Chondrocyte (in vitro differentiated cells): ENCODE measurements at regions not wholly inside any gene's neighbourhood (a gene's known extent, or its start where the extent isn't known, plus 50 kb on each side); places are given as distances from the start of the nearest gene placed in this dataset.

ENCODE experiments used
- DNase-seq: peaks from one replicate; pipeline ENCODE4 v3.0.0; 2021; ENCODE audit warnings: mixed read lengths, low spot score
- H3K27ac Mint-ChIP-seq: one replicate; pipeline ENCODE4 v1.8.0; 2021; ENCODE audit warnings: mild to moderate bottlenecking, moderate library complexity, mixed read lengths; ENCODE audit not compliant: unreplicated experiment
- H3K27me3 Mint-ChIP-seq: 2 replicates; pipeline ENCODE4 v1.8.0; 2021; ENCODE audit warnings: low read depth, mixed read lengths
- H3K36me3 Mint-ChIP-seq: 2 replicates; pipeline ENCODE4 v1.8.0; 2021; ENCODE audit warnings: low read depth, mixed read lengths
- H3K4me1 Mint-ChIP-seq: 2 replicates; pipeline ENCODE4 v1.8.0; 2021; ENCODE audit warnings: low read depth, mild to moderate bottlenecking, mixed read lengths
- H3K4me3 Mint-ChIP-seq: one replicate; pipeline ENCODE4 v1.8.0; 2021; ENCODE audit warnings: mild to moderate bottlenecking, moderate library complexity, mixed read lengths; ENCODE audit not compliant: unreplicated experiment
- H3K9me3 Mint-ChIP-seq: 2 replicates; pipeline ENCODE4 v1.8.0; 2021; ENCODE audit warnings: low read depth, mixed read lengths
- TF ChIP-seq, protein P1 (sequence below): fragments of 200-600 bp; sonication (generic); IDR thresholded peaks from 2 replicates; pipeline ENCODE4 v1.5.0; 2021; ENCODE audit warnings: antibody characterized with exemption, mild to moderate bottlenecking, moderate library complexity

GRCh38 chr10:88057720-88058119, 194.3 kb downstream of the PTEN start:
- no peak overlapping the region for H3K27ac Mint-ChIP-seq
- peaks cover 5% of the 10 kb centered on the region for H3K9me3 Mint-ChIP-seq
- no peak overlapping the region for H3K4me3 Mint-ChIP-seq
- TF ChIP-seq, protein P1, sequence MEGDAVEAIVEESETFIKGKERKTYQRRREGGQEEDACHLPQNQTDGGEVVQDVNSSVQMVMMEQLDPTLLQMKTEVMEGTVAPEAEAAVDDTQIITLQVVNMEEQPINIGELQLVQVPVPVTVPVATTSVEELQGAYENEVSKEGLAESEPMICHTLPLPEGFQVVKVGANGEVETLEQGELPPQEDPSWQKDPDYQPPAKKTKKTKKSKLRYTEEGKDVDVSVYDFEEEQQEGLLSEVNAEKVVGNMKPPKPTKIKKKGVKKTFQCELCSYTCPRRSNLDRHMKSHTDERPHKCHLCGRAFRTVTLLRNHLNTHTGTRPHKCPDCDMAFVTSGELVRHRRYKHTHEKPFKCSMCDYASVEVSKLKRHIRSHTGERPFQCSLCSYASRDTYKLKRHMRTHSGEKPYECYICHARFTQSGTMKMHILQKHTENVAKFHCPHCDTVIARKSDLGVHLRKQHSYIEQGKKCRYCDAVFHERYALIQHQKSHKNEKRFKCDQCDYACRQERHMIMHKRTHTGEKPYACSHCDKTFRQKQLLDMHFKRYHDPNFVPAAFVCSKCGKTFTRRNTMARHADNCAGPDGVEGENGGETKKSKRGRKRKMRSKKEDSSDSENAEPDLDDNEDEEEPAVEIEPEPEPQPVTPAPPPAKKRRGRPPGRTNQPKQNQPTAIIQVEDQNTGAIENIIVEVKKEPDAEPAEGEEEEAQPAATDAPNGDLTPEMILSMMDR: no peak
- H3K27me3 Mint-ChIP-seq: no peaks in the 10 kb centered on the region
- no peaks in the 10 kb centered on the region for H3K36me3 Mint-ChIP-seq
- peaks cover 6% of the 10 kb centered on the region for H3K4me1 Mint-ChIP-seq
- no peak for DNase-seq

DNA sequence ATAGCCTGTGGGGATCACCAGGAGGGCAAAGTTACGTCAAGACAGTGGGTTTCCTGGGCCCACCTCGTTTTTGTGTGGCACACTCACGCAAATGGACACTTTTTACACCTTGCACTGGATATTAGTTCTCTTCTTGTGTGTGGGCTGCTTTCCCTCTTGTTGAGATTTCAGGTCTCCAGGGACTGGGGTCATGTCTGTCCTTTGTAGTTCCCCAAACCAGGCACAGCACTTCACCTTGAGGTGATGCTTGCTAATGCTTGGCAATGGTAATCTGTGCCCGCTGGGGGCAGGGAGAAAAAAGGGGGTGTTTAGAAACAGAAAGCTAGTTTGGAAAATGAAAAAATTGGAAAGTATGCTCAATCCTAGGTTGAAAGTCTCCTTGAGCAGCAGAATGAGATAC, 195.3 kb downstream of the PTEN start:
- H3K27me3 Mint-ChIP-seq: no peaks in the 10 kb centered on the region
- no peak for DNase-seq

DNA sequence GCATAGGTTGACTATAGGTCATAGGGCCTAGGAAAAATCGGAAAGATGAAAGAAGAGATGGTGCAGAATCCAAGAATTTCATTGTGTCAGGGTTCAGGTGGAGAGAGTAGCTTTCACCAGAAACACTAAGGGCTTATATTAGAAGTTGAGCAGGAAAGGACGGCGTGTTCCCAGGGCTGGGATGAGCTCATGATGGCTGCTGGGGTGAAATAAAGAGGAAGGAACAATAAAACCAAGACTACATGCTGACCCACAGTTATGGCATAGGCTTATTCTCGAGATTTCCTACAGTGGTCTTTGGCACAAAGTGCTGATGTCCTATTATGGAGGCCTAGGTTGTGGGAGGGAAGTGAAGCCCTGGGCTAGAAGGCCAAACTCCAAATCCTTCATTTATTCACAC, 195.8 kb downstream of the PTEN start:
- H3K27me3 Mint-ChIP-seq: no peaks in the 10 kb centered on the region
- TF ChIP-seq, protein P1: no peak
- peaks cover 5% of the 10 kb centered on the region for H3K9me3 Mint-ChIP-seq
- H3K4me1 Mint-ChIP-seq: peaks cover 19% of the 10 kb centered on the region
- no peak for DNase-seq
- no peaks in the 10 kb centered on the region for H3K36me3 Mint-ChIP-seq
- no peak overlapping the region for H3K4me3 Mint-ChIP-seq
- no peak overlapping the region for H3K27ac Mint-ChIP-seq

More for the DNA sequence above, 195.3 kb downstream of the PTEN start:
- H3K36me3 Mint-ChIP-seq: no peaks in the 10 kb centered on the region
- no peak overlapping the region for H3K27ac Mint-ChIP-seq
- H3K4me1 Mint-ChIP-seq: peaks cover 16% of the 10 kb centered on the region
- H3K4me3 Mint-ChIP-seq: no peak overlapping the region
- peaks cover 5% of the 10 kb centered on the region for H3K9me3 Mint-ChIP-seq
- TF ChIP-seq, protein P1: no peak

DNA sequence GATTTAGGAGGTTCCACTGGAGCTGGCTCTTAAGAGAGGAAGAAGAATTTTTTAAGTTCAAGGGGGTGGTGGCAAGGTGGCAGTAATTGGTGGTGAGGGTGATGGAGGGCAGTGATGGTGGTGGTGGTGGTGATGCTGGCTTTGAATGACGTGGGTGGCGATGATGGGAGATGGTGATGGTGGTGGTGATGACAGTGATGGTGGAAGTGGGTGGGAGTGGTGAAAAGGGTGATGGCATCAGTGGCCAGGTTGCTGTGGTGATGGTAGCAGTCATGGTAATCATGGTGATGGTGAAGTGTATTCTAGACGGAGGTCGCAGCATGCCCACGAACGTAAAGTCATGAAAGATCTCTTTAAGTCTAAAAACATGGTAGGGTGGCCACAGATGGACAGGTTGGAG, 197.3 kb downstream of the PTEN start:
- Mint-ChIP-seq H3K27ac (no peak overlapping the region), H3K27me3 (no peaks in the 10 kb centered on the region), H3K9me3 (peaks cover 5% of the 10 kb centered on the region), H3K36me3 (no peaks in the 10 kb centered on the region), H3K4me1 (peaks cover 20% of the 10 kb centered on the region), H3K4me3 (no peak overlapping the region)
- no peak for DNase-seq
- TF ChIP-seq, protein P1: no peak

GRCh38 chr10:88062385-88062784, 199.0 kb downstream of the PTEN start:
- DNase-seq: no peak
- peak overlapping the region; percentile 81 for H3K27ac Mint-ChIP-seq
- no peaks in the 10 kb centered on the region for H3K27me3 Mint-ChIP-seq
- H3K4me3 Mint-ChIP-seq: no peak overlapping the region
- peaks cover 20% of the 10 kb centered on the region for H3K4me1 Mint-ChIP-seq
- TF ChIP-seq, protein P1: no peak
- no peaks in the 10 kb centered on the region for H3K36me3 Mint-ChIP-seq
- peaks cover 5% of the 10 kb centered on the region for H3K9me3 Mint-ChIP-seq
